Tibial artery (tissue), 4 donors: ENCODE measurements at regions not wholly inside any gene's neighbourhood (a gene's known extent, or its start where the extent isn't known, plus 50 kb on each side); places are given as distances from the start of the nearest gene placed in this dataset.

Source experiments
- DNase-seq, 2 donors: peaks; one replicate each; pipeline ENCODE4 v3.0.0-alpha.2; 2019
- H3K27ac ChIP-seq, 2 donors: fragments of 200-600 bp; sonication (generic) in 1 of 2; 1 replicate in 1 of 2; 2 replicates in 1 of 2; pipeline ENCODE4 v1.5.1; 2018 to 2019; ENCODE audit warnings: mild to moderate bottlenecking in 1 of 2
- H3K27me3 ChIP-seq, 2 donors: fragments of 200-600 bp; sonication (generic) in 1 of 2; one replicate each; pipeline versions ENCODE4 v1.5.1 to v1.6.0; 2016 to 2019
- H3K36me3 ChIP-seq, 3 donors: fragments of 200-600 bp; sonication (generic) in 2 of 3; one replicate each; pipeline ENCODE4 v1.5.1; 2016 to 2019; ENCODE audit warnings: mild to moderate bottlenecking in 2 of 3
- H3K4me1 ChIP-seq, 4 donors: fragments of 200-600 bp; sonication (generic) in 2 of 4; 1 replicate in 3 of 4; 2 replicates in 1 of 4; pipeline ENCODE4 v1.5.1; 2016 to 2019
- H3K4me3 ChIP-seq, 2 donors: fragments of 200-600 bp; sonication (generic) in 1 of 2; 1 replicate in 1 of 2; 2 replicates in 1 of 2; pipeline ENCODE4 v1.5.1; 2018 to 2019; ENCODE audit warnings: mild to moderate bottlenecking in 2 of 2
- H3K9me3 ChIP-seq, 3 donors: fragments of 200-600 bp; sonication (generic) in 1 of 3; one replicate each; pipeline ENCODE4 v1.5.1; 2016 to 2019
- intact Hi-C: fragments of 100-400 bp; cut with DNase I; formaldehyde crosslinking; loops from one replicate; pipeline ENCODE4 v1.15.0; 2023; ENCODE audit warnings: low total_unique reads
- TF ChIP-seq, protein P1 (sequence below), 2 experiments: fragments of 200-600 bp in 1 of 2; fragments of 450-650 bp in 1 of 2; IDR thresholded peaks; one replicate each; pipeline ENCODE4 v1.5.1; 2017 to 2019; ENCODE audit warnings: antibody characterized with exemption in 2 of 2, mild to moderate bottlenecking in 1 of 2, moderate library complexity in 1 of 2

DNA sequence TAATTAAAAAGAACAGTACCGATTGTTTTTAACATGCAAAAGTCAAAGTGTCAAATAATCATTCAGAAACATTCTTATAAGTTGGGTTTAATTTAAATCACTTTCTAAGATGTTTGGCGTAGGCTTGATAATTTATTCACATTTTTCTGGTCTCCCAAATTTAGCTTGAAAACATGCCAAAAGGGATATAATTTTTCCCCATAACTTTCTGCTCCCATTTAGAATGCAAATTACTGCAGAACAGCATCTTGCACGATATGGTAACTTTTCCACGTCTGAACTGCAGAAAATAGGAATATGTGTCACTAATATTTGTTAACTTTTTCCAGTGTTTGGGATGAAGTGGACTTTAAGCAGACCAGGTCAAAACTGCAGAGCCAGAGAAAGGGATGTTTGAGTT lies 1592.4 kb upstream of the SEL1L start:
- intact Hi-C loops = no loop called here
- DNase-seq = no peak
- Histone ChIP-seq H3K4me1 (no peaks in the 10 kb centered on the region), H3K27me3 (no peaks in the 10 kb centered on the region), H3K27ac (no peak overlapping the region), H3K36me3 (no peaks in the 10 kb centered on the region), H3K9me3 (no peaks in the 10 kb centered on the region), H3K4me3 (no peak overlapping the region)
- TF ChIP-seq, protein P1, sequence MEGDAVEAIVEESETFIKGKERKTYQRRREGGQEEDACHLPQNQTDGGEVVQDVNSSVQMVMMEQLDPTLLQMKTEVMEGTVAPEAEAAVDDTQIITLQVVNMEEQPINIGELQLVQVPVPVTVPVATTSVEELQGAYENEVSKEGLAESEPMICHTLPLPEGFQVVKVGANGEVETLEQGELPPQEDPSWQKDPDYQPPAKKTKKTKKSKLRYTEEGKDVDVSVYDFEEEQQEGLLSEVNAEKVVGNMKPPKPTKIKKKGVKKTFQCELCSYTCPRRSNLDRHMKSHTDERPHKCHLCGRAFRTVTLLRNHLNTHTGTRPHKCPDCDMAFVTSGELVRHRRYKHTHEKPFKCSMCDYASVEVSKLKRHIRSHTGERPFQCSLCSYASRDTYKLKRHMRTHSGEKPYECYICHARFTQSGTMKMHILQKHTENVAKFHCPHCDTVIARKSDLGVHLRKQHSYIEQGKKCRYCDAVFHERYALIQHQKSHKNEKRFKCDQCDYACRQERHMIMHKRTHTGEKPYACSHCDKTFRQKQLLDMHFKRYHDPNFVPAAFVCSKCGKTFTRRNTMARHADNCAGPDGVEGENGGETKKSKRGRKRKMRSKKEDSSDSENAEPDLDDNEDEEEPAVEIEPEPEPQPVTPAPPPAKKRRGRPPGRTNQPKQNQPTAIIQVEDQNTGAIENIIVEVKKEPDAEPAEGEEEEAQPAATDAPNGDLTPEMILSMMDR (IDR thresholded peaks at IDR 0.05) = no peak

DNA sequence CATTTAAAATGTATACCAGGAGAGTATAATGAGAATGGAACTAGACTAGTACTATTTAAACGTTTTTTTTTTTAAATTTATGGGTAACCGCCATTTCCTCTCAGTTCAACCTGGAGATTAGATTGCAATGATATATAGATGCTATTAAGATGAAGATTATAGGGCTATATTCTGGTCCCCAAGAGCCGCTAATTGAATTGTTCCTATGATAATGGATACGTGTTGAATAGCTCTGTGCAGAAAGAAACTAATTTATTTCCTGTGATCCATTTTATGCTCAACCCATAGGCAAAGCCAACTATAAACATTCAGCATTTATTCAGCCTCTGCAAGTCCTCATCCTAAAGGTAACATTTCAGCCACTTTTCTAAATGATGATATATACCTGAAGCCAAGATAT lies 1595.1 kb upstream of the SEL1L start:
- intact Hi-C loops = no loop called here
- no peaks in the 10 kb centered on the region for H3K9me3 ChIP-seq
- no peak for DNase-seq
- TF ChIP-seq, protein P1 (IDR thresholded peaks at IDR 0.05) = no peak
- H3K36me3 ChIP-seq = no peaks in the 10 kb centered on the region
- H3K4me1 ChIP-seq = no peaks in the 10 kb centered on the region
- H3K27ac ChIP-seq = no peak overlapping the region
- H3K27me3 ChIP-seq = no peaks in the 10 kb centered on the region
- H3K4me3 ChIP-seq = no peak overlapping the region

DNA sequence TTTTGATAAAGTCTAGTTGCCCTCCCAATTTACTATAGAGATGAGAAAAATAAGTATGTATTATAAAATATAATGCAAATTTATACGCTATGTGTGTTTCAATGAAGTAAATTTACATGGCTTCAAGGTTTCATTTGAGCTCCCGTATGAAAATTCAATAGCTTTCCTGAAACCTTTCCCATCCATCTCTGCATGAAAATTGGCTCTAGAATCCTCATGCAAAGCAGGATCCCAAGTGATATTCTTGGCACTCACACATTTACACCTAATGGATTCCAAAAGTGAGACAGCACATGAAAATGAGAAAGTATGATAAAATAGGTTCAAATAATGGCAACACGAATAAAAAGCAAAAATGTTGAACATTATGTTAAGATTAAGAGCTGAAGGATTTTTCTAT lies 1595.8 kb upstream of the SEL1L start:
- H3K9me3 ChIP-seq = no peaks in the 10 kb centered on the region
- H3K4me1 ChIP-seq = no peaks in the 10 kb centered on the region
- H3K4me3 ChIP-seq = no peak overlapping the region
- intact Hi-C loops = no loop called here
- TF ChIP-seq, protein P1 (IDR thresholded peaks at IDR 0.05) = no peak
- H3K27ac ChIP-seq = no peak overlapping the region
- no peak for DNase-seq
- no peaks in the 10 kb centered on the region for H3K36me3 ChIP-seq
- no peaks in the 10 kb centered on the region for H3K27me3 ChIP-seq

DNA sequence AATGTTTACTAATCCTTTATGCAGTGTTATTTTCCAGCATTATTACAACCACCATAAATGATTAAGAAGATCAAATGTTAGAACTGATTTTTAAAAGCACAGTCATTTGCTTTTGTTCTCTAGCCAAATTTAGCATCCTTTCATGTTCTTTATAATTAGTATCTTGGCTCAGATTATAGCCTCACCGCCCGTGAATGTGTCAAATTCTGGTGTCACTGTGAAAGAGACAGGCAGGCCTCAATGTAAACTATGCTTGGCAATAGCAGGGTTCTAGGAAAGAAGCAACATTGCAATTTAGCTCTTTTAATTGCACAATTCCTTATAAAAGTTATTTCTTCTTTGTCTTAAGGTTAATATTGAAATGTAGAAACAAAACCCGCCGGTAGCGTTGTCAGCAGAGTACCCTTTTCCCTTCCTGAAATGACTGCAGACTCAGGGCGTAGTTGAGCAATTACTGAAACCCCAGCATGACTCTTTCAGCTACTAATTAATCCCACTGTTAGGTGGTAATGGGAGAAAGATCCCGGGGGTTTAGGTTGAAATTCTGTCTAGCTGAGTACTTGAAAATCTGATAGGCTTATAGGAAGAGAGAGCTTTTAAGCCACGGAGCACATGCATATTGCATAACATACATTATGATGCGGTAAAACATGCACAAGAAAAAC lies 1600.5 kb upstream of the SEL1L start:
- Histone ChIP-seq H3K36me3 (no peaks in the 10 kb centered on the region), H3K27me3 (no peaks in the 10 kb centered on the region), H3K4me1 (no peaks in the 10 kb centered on the region), H3K9me3 (no peaks in the 10 kb centered on the region), H3K4me3 (no peak overlapping the region), H3K27ac (no peak overlapping the region)
- TF ChIP-seq, protein P1 (IDR thresholded peaks at IDR 0.05) = no peak
- intact Hi-C loops = no loop called here
- no peak for DNase-seq

DNA sequence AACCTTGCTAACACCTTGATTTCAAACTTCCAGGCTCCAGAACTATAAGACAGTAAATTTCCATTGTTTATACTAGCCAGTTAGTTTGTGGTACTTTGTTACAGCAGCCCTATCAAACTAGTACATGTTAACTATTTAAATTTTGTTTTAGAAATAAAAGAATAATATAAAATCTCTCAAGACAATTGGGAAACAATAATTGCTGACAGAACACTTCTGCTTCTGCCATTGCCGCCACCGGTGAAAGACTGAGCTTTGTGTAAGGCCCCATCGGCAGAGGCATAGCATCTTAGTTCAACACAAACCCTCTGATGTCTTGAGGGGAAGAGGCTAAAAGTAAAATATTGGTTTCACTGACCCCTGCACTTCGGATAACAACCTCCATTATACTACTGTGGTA lies 1607.1 kb upstream of the SEL1L start:
- Histone ChIP-seq H3K27ac (no peak overlapping the region), H3K36me3 (no peaks in the 10 kb centered on the region), H3K4me1 (no peaks in the 10 kb centered on the region), H3K27me3 (no peaks in the 10 kb centered on the region), H3K4me3 (no peak overlapping the region), H3K9me3 (no peaks in the 10 kb centered on the region)
- DNase-seq = no peak
- intact Hi-C loops = no loop called here
- TF ChIP-seq, protein P1 (IDR thresholded peaks at IDR 0.05) = no peak

DNA sequence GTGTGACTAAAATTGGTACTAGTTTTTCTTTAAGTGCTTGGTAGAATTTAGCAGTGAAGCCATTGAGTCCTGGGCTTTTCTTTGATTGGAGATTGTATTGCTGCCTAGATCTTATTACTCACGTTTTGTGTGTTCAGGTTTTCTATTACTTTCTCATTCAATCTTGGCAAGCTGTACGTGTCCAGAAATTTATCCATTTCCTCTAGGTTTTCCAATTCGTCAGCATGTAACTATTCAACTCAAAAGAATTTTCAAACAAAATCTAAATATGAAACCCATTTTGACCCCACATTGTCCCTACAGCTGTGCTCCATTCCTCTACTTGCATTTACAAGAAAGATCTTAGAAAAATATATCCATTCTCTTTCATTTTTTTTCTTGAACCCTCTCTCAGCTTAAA lies 1613.4 kb upstream of the SEL1L start:
- no peaks in the 10 kb centered on the region for H3K36me3 ChIP-seq
- TF ChIP-seq, protein P1 (IDR thresholded peaks at IDR 0.05) = no peak
- DNase-seq = no peak
- H3K27me3 ChIP-seq = no peaks in the 10 kb centered on the region
- H3K27ac ChIP-seq = no peak overlapping the region
- no peaks in the 10 kb centered on the region for H3K9me3 ChIP-seq
- H3K4me1 ChIP-seq = no peaks in the 10 kb centered on the region
- intact Hi-C loops = no loop called here
- no peak overlapping the region for H3K4me3 ChIP-seq
